ENCODE measurements at regions not wholly inside any gene's neighbourhood (a gene's known extent, or its start where the extent isn't known, plus 50 kb on each side); places are given as distances from the start of the nearest gene placed in this dataset.

DNA sequence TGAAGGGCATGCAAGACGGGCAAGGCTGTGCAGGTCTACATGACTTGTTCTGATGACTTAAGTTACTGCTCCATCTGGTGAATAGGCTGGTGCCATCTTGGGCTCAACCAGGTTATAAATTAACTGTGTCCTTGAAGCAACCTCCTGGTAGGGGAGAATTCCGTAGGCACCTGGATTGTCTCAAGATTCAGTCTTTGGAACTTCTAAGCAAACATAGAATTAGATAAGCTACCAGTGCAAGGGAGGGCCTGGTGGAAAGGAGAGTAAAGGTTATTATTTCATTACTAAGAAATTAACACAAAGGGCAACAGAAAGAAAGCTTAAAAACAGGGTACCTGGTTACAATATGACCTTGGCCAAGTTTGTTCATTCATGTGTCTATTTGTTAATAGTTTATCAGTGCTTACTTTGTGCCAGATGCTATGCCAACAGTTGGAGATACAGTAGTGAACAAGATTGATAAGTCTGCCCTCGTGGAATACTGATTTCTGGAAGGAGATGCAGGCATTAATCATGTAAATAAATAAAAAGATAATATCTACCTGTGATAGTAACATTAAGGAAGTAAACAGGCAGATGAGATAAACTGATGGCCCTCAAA lies 107.0 kb upstream of the PALS2 start:
- TF ChIP-seq, protein P1, sequence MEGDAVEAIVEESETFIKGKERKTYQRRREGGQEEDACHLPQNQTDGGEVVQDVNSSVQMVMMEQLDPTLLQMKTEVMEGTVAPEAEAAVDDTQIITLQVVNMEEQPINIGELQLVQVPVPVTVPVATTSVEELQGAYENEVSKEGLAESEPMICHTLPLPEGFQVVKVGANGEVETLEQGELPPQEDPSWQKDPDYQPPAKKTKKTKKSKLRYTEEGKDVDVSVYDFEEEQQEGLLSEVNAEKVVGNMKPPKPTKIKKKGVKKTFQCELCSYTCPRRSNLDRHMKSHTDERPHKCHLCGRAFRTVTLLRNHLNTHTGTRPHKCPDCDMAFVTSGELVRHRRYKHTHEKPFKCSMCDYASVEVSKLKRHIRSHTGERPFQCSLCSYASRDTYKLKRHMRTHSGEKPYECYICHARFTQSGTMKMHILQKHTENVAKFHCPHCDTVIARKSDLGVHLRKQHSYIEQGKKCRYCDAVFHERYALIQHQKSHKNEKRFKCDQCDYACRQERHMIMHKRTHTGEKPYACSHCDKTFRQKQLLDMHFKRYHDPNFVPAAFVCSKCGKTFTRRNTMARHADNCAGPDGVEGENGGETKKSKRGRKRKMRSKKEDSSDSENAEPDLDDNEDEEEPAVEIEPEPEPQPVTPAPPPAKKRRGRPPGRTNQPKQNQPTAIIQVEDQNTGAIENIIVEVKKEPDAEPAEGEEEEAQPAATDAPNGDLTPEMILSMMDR (IDR thresholded peaks at IDR 0.05; ENCODE audit: poor library complexity), result no peak
- TF ChIP-seq EZH2 (IDR thresholded peaks at IDR 0.05; ENCODE audit: borderline replicate concordance), result no peak

All from hepatocyte (in vitro differentiated cells).